ENCODE measurements at regions not wholly inside any gene's neighbourhood (a gene's known extent, or its start where the extent isn't known, plus 50 kb on each side); places are given as distances from the start of the nearest gene placed in this dataset.
"Not testable (repeated sequence)": the region's sequence is repeated elsewhere in the genome, so short reads cannot be mapped to it uniquely, and the experiment has no call there.

DNA sequence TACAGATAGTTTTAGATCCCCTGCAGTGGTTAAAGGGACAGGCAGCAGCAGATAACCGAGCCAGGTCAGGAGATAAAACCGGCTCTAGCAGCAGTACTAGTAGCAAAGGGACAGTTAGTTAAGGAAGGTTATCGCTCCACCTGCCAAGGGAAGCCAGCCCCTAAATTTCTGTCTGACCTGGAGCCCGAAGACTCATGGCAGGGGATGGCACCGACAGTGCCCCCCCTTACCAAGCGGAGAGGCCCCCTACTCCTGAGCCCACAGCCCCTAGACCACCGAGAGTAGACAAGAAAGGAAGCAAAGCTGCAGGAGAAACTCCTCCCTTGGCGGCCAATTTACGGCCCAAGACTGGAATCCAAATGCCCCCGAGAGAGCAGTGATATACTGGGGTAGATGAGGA lies 61.3 kb upstream of the MAGEC2 start:
- Histone ChIP-seq H3K9me3 (replicated peaks; ENCODE audit: control insufficient read depth, insufficient read depth, low read length) (no peaks in the 10 kb centered on the region), H3K4me1 (ENCODE audit: control insufficient read depth, extremely low read depth, insufficient read depth, low read length) (no peaks in the 10 kb centered on the region), H3K36me3 (ENCODE audit: control insufficient read depth in 2 of 2, extremely low read depth in 1 of 2, insufficient read depth in 2 of 2, low read length in 2 of 2) (no peaks in the 10 kb centered on the region), H3K9me1 (replicated peaks; ENCODE audit: control insufficient read depth, extremely low read depth, insufficient read depth, low read length) (no peaks in the 10 kb centered on the region), H3K27me3 (ENCODE audit: control insufficient read depth in 2 of 2, insufficient read depth in 2 of 2, low read length in 2 of 2) (no peaks in the 10 kb centered on the region), H3K27ac (ENCODE audit: insufficient read depth, low read depth, low read length) (no peak overlapping the region), H3K4me2 (ENCODE audit: insufficient read depth, low read length) (no peak overlapping the region), H3K4me3 (replicated peaks in 1 of 3; ENCODE audit: insufficient read depth in 1 of 3, low read depth in 1 of 3, low read length in 3 of 3) (no peak overlapping the region), H4K20me1 (replicated peaks; ENCODE audit: control insufficient read depth, extremely low read depth, insufficient read depth, low read length) (no peaks in the 10 kb centered on the region), H3K79me2 (ENCODE audit: control insufficient read depth, insufficient read depth, low read length) (no peaks in the 10 kb centered on the region), H3K9ac (replicated peaks; ENCODE audit: extremely low read depth, insufficient read depth, low read length) (no peak overlapping the region), H2AFZ (ENCODE audit: low read depth, low read length) (no peak overlapping the region)
- TF ChIP-seq, protein P1, sequence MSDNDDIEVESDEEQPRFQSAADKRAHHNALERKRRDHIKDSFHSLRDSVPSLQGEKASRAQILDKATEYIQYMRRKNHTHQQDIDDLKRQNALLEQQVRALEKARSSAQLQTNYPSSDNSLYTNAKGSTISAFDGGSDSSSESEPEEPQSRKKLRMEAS (IDR thresholded peaks at IDR 0.05; ENCODE audit: insufficient read depth, insufficient read length), result no peak
- TF ChIP-seq, protein P2, sequence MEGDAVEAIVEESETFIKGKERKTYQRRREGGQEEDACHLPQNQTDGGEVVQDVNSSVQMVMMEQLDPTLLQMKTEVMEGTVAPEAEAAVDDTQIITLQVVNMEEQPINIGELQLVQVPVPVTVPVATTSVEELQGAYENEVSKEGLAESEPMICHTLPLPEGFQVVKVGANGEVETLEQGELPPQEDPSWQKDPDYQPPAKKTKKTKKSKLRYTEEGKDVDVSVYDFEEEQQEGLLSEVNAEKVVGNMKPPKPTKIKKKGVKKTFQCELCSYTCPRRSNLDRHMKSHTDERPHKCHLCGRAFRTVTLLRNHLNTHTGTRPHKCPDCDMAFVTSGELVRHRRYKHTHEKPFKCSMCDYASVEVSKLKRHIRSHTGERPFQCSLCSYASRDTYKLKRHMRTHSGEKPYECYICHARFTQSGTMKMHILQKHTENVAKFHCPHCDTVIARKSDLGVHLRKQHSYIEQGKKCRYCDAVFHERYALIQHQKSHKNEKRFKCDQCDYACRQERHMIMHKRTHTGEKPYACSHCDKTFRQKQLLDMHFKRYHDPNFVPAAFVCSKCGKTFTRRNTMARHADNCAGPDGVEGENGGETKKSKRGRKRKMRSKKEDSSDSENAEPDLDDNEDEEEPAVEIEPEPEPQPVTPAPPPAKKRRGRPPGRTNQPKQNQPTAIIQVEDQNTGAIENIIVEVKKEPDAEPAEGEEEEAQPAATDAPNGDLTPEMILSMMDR (IDR thresholded peaks at IDR 0.05; ENCODE audit: extremely low read depth in 1 of 2, insufficient read depth in 1 of 2, low read depth in 1 of 2, low read length in 2 of 2), result no peak
- TF ChIP-seq JUN (IDR thresholded peaks at IDR 0.05; ENCODE audit: borderline replicate concordance, insufficient read depth, insufficient read length, low read depth) (no peak), EZH2 (IDR thresholded peaks at IDR 0.05; ENCODE audit: borderline replicate concordance, low read depth, low read length, severe bottlenecking) (no peak), POLR2A (IDR thresholded peaks at IDR 0.05; ENCODE audit: low read depth, low read length) (no peak), FOS (IDR thresholded peaks at IDR 0.05; ENCODE audit: borderline replicate concordance, insufficient read depth, low read length) (no peak), MYC (IDR thresholded peaks at IDR 0.05; ENCODE audit: low read depth, low read length) (no peak), POLR2AphosphoS5 (IDR thresholded peaks at IDR 0.05; ENCODE audit: insufficient read depth, low read depth, low read length) (no peak), GATA2 (IDR thresholded peaks at IDR 0.05; ENCODE audit: insufficient read depth, insufficient read length, low read depth, low read length) (no peak)
- DNase-seq (ENCODE audit: low read depth, low spot score), result no peak
- dilution Hi-C loops (cut with MboI; ENCODE audit: extremely low pct_ligation_motif_present, low sequenced_read_pairs), result no loop called here
- no TSS peak for BruUV-seq (replicated peaks)
- FAIRE-seq, result no peak
- POLR2A ChIA-PET, result no interaction called here
- intact Hi-C loops (cut with micrococcal nuclease), result no loop called here
- CTCF ChIA-PET, result no interaction called here

DNA sequence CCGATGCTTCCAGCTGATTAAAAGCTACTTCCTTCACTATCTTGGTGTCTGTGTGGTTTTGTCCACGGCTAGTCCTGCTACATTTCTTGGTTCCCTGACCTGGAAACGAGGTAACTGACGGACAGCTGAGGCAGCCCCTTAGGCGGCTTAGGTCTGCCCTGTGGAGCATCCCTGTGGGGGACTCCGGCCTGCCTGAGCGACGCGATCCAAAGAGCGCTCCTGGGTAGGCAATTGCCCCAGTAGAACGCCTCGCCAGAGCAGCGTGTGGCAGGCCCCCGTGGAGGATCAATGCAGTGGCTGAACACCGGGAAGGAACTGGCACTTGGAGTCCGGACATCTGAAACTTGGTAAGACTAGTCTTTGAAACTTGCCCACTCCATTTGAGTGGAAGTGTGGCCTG lies 60.5 kb upstream of the MAGEC2 start:
- CTCF ChIA-PET; H4K20me1 ChIP-seq (replicated peaks; ENCODE audit: control insufficient read depth, extremely low read depth, insufficient read depth, low read length); H3K9me1 ChIP-seq (replicated peaks; ENCODE audit: control insufficient read depth, extremely low read depth, insufficient read depth, low read length); H3K4me1 ChIP-seq (ENCODE audit: control insufficient read depth, extremely low read depth, insufficient read depth, low read length); DNase-seq (ENCODE audit: low read depth, low spot score); H3K79me2 ChIP-seq (ENCODE audit: control insufficient read depth, insufficient read depth, low read length); BruUV-seq (replicated peaks); H3K9me3 ChIP-seq (replicated peaks; ENCODE audit: control insufficient read depth, insufficient read depth, low read length); POLR2A ChIA-PET; intact Hi-C loops (cut with micrococcal nuclease); H3K27ac ChIP-seq (ENCODE audit: insufficient read depth, low read depth, low read length); dilution Hi-C loops (cut with MboI; ENCODE audit: extremely low pct_ligation_motif_present, low sequenced_read_pairs); H3K9ac ChIP-seq (replicated peaks; ENCODE audit: extremely low read depth, insufficient read depth, low read length); H3K4me2 ChIP-seq (ENCODE audit: insufficient read depth, low read length); H3K36me3 ChIP-seq (ENCODE audit: control insufficient read depth in 2 of 2, extremely low read depth in 1 of 2, insufficient read depth in 2 of 2, low read length in 2 of 2); H2AFZ ChIP-seq (ENCODE audit: low read depth, low read length); H3K4me3 ChIP-seq (replicated peaks in 1 of 3; ENCODE audit: insufficient read depth in 1 of 3, low read depth in 1 of 3, low read length in 3 of 3); FAIRE-seq; H3K27me3 ChIP-seq (ENCODE audit: control insufficient read depth in 2 of 2, insufficient read depth in 2 of 2, low read length in 2 of 2): not testable (repeated sequence)
